CD4-positive, alpha-beta T cell treated with Interleukin-17A for 4 hours (primary cell): ENCODE measurements at regions not wholly inside any gene's neighbourhood (a gene's known extent, or its start where the extent isn't known, plus 50 kb on each side); places are given as distances from the start of the nearest gene placed in this dataset.

Experiments
- DNase-seq: peaks from one replicate; pipeline ENCODE4 v3.0.0-alpha.2; 2020; ENCODE audit warnings: mixed read lengths

DNA sequence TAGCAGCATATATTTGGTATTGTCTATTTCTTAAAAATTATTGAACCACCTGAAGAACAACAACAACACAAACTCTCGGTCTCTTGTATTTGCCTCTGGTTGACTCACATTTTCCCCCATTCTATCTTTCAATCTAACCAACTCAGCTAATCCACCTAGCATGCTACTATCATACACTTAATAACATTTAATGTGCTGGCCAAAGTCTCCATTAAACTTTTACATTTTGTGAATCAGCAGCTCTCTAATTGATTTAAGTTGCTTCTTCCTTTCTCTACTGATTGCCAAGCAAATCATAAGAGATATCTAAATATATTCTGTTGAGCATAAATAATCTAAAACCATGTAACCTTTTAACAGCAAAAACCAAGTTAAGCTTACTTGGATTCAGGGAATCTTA lies 631.7 kb downstream of the IGSF11 start:
- no peak for DNase-seq

DNA sequence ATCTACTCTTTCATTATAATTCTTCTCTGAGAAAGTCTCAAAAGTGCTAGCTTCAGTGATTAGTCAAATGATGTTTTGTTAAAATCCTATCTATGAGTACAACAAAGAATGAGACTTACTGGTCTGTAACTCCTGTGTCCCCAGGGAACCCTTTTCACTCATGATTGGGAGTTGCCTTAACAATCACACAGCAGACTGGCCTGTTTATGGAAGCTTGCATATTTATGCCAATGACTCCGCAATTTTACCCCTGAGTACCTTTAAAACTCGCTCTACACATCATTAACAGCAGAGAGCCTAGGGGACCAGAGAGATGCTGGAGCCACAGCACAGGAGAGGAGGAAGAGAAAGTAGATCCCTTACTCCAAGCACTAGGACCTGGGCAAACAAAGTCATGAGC lies 628.1 kb downstream of the IGSF11 start:
- DNase-seq, result no peak

DNA sequence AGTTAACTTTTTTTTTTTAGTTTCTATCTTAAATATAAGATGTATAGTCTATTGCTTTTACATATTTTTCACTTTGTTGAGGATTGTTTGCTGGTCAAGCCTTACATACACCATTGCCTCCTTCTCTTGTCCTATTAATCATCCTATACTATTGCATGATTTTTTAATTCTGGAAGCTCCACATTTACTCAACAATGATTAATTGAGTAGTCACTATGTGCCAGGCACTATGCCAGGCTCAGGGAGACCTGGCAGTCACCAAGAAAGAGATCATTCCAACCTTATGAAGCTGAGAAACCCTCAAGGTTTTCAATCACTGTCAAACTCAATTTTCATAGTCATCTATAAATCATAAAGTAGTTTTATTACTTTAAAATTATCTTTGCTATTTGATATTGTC lies 626.2 kb downstream of the IGSF11 start:
- no peak for DNase-seq

DNA sequence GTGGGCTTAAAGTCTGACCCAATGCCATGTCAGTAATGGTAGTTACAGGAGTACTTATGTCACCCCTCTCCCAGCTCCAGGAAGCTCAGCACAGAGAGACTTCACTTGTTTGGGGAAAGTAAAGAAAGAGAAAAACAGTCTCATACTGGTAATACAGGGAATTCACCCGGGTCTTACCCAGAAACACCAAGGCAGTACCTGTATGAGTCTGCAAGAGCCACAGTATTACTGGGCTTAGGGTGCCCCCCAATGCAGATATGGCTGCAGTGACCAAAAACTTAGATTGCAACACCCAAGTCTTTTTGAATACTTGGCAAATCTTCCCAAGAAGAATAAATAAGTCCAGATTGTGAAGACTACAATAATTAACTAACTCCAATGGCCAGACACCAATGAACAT lies 622.1 kb downstream of the IGSF11 start:
- no peak for DNase-seq

DNA sequence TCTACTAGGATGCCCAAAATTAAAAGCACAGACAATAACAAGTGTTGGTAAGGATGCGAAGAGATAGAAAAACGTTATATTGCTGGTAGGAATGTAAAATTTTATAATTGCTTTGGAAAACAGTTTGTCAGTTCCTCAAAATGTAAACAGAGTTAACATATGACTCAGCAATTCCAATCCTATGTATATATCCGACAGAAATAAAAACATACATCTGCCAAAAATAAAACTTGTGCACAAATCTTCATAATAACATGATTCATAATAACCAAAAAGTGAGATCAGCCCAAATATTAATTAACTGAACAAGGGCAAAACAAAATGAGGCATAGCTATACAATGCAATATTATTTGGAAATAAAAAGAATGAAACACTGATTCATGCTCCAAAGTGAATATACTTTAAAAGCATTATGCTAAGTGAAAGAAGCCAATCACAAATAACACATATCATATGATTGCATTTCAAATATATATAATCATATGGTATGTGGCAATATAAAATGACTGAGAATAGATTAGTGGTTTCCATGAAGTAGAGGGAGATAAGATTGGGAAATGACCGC lies 609.3 kb downstream of the IGSF11 start:
- no peak for DNase-seq

DNA sequence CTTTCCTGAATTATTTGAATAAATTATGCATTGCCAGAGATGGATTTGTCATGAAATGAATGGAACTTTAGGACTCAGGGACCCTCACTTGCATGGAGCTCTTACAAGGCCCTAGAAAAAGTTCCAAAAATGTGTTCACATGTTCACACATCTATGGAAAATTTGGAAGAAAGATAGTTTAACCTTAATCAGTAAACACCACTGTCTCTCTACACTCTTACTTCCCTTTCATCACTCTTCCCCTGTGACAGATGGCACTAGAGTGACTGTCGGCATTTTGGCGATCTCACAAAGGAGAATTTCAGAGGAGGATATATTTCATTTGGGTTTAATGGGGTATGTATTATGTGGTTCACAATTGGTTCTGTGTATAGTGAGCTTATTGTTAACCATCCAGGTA lies 600.8 kb downstream of the IGSF11 start:
- no peak for DNase-seq

DNA sequence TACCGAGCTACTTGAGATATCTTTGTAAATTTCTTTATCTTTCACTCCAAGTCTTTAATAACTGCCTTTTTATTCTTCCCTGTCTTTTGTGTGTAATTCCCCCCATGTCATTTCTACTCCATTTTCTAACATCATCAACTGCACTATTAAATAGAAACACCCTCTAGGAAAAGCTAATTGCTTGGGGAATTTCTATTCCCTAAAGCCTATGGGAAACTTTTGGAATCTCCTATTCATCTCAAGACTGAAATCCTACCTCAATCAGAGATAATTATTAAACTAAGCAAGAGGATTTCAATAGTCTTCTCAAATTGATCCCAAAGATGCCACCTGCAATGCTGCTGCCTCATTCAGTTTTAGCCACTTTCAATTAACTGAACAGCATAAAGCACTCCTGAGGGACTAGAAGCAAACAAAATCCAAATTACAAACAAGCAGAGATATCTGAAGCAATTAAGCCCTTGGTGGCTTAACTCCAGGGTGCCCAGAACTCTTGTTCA lies 598.7 kb downstream of the IGSF11 start:
- DNase-seq, result no peak

DNA sequence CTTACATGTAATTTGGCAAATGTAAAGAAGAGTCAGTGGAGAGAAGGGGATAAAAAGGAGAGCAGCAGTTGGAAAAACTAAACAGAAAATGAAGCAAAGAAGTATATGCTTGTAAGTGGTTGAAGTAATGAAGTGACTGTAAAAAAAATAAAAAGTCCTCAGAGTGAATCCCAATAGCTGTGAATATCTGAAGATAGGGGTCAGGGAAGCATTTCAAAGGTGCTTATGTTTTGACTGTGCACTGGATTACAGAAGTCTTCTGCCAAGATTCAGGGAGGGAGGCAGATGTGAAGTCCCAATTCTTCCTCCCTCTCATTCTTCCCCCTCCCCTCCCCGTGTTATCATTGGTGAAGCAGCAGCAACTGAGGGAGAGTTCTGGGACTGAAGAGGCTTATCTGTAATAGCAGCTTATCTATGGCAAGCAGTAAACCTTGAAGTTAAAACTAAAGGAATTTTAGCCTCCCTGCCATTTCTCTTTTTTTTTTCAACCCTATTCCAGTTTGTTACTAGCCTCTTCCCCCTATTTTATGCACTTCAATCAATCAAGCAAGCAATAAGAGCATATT lies 597.9 kb downstream of the IGSF11 start:
- no peak for DNase-seq

DNA sequence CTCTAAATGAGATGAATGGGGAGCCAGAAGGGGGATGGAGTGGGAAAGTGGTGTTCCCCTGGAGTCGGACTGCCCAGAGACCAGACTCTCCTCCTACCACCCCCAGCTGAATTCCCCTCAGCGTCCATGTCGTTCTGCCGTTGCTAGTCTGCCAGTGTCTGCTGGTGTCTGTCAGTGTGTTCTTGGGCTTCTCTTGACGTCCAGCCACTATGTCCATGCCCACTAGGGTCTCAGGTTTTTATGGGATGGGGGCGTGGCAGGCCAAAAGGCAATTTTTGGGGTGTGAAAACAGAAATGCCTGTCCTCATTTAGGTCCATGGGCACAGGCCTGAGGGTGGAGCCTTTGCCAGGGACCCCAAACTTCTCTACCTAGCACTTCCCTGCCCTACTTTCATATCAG lies 589.6 kb downstream of the IGSF11 start:
- no peak for DNase-seq

DNA sequence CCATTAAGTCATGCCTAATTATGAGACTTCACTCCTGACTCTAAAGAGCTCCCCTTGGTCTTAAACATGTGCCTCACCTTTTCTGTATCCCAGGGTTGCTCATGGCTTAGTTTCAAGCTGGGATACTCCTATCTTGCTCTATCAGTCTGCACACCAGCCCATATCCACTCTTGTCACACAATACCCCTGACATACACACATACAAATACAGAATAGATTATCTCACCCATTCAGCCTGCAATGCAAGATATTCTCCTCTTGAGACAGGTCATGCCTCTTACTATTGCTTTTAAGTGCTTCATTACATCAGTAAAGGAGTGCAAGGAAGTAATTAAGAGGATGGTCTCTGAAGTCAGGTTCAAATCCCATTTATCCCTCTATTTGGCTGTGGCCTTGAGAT lies 587.3 kb downstream of the IGSF11 start:
- no peak for DNase-seq

DNA sequence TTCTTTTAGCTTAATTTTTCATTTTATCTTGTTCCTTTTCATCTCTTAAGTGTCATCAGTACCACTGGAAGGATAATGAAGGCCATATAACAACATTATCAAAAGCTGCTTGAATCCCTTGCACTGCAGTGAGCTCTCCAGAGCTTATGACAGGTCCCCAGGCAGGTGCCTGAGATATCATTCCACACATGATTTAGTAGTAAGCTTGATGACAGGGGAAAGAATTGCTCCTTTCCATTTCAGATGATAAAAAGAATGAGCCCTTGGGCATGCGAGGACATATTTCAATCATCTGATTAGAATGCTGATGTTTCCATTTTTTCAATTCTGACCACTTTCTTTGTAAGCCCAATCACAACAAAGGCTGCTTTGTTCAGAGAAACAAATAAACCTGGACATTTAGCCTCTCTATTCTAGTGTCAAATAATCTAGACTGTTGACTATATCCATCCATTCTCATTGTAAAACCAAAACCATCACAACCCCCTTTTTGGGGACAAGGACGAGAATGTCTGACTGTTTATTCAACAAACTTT lies 567.8 kb downstream of the IGSF11 start:
- no peak for DNase-seq

DNA sequence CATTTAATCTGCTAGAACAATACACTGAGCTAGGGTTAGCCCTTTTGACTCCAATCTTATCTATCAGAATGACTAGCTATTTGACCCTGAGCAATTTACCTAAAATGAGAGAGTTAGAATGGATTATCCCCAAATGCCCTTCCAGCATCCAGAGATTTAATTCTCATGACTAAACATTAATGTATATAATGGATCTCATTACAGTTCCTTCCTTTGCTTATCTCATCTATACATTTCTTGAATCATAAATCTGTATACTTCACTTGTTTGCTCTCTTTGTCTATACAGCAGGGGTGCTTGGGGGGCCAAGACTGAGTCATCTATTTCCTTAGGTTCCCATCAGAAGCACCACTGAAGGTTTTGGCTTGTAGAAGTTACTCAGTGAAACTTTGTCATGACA lies 565.8 kb downstream of the IGSF11 start:
- DNase-seq, result no peak

DNA sequence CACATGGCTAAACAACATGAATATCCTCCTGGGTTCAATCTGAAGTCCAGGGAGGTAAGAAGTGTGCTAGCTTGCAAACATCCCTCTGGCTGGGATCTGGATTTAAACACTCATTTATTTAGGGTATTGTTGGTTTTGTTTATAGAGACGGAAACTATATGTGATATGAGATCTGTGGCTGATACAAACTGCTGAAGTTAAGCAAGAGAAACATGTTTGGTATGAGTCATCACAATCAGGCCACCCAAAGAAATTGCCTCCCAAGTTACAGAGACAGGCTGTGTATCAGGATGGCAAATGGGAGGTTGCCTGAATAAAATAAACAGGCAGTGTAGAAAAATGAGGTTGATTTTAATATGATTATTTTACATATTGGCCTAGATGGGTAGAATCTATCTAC lies 562.1 kb downstream of the IGSF11 start:
- no peak for DNase-seq

DNA sequence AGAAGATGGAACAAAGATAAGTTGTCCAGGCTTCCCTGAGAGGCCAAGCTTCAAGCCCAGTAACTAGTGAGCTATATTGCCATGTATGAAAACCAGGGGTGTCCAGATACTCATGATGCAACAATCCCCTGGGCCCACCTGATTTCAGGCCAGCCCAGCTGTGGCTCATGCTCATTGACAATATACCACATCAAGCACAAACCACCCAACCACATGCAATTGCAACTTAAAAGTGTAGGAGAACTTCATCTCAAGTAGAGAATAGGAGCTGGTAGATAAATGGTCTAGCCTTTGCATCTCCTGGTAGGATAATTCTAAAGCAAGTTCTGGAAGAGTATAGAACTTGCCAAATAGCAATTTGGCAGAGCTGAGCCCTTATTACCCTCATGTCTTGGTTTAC lies 561.3 kb downstream of the IGSF11 start:
- DNase-seq, result no peak

DNA sequence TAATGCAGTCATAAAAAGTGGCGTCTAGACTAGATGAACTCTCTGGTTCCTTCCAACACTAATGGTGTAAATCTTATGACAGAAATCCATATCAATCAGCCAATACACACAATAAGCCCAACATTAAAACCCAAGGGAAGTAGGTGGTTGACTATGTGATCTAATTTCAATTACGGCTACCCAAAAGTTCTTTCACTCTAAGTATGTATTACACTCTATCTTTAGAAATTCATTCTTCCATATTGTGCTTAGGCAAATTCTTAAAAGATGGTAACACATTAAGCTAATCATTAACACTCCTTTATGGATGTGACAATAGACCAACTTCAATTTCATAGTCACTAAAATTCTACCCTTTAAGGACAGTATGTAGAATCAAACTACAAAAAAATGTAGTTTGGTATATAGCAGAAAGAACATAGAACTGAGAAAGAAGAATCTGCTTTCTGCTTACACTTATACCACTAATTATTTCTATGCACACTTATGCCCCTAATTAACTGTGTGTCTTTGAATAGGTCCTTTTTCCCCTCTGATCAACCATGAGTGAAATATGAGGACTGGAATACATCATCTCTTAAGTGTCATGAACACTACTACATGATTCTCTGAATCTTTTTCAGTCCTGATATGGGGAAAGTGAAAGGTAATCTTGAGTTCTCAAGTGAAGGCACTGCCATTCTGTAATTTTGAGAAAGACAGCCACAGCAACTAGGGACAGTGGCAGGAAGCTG lies 557.6 kb downstream of the IGSF11 start:
- DNase-seq, result no peak

DNA sequence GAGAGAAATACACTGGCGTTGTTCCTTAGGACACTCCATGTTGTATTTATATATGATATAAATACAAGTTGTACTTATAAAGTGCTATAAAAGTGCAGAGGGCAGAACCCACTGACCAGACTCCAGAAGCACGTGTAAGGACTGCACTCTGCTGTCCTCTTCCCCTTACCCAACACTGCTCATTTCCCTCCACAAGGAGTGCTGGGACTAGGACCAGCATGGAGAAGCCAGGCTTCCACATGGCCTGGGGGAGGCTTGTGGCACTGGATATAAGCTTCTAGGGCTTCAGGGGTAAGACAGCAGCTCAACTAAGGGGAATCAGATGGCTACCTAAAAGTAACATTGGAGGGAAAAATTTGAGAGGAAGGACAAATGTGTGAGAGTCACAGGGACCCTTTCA lies 556.9 kb downstream of the IGSF11 start:
- no peak for DNase-seq

DNA sequence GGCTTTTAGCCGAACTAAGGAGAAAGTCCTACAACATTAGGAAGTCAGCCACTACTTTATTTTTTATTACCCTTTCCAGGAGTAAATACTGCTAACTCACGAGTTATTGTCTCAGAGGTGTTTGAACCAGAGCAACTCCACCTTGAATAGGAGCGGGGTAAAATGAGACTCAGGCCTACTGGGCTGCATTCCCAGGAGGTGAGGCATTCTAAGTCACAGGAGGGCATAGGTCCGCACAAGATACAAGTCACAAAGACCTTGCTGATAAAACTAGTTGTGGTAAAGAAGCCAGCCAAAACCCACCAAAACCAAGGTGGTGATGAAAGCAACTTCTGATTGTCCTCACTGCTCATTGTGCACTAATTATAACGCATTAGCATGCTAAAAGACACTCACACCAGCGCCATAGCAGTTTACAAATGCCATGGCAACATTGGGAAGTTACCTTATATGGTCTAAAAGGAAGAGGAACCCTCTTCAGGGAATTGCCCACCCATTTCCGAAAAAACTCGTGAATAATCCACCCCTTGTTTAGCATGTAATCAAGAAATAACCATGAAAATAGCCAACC lies 555.9 kb downstream of the IGSF11 start:
- no peak for DNase-seq

DNA sequence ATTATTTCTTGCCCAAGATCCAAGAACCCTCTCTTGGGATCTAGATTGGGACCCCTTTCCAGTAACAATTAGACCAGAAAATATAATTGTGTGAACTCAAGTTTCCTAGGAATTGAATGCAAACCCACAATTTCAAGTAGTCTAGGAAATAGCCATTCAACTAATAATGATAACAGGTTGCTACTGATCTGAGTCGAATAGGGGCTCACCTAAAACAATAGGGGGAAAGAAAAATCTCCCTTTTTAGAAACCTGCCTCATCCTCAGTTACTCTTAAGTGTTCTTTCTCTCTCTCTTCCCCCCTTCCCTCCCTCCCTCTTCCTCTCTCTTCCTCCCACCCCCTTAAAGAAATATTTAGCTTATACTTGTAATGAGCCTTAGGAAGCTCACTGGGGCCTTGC lies 555.3 kb downstream of the IGSF11 start:
- DNase-seq, result no peak

DNA sequence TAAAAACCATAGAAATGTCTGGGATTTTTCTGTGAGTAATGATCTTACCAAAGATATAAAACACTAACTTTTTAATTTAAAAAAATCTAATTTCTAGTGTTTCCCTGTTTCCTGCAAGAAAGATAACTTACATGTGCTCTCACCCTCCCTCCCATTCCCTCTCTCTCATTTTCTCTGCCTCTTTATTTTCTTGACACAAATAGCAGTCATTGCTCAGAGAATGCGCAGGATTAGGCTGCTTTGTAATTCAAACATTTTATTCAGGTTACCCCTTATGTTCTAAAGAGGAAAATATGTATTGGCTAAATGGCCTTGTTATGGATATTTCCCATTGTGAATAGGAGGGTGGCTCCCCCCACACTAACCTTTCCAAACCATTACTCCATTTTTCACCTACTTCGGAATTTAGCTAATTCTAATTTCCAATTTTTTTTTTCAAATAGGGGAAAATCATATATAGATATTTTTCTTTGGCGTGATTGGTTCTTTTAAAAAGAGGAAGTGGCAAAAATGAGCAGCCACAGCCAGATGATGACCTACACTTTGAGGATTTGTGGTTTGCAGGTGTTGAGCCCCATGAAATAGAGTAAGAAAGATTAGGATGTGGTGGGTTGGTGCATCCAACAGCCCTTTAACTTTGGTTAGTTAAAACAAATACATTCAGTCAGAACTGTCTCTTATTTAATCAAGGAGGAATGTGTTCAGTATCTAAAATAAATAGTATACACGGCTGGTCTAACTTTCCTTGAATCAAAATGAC lies 554.4 kb downstream of the IGSF11 start:
- no peak for DNase-seq

DNA sequence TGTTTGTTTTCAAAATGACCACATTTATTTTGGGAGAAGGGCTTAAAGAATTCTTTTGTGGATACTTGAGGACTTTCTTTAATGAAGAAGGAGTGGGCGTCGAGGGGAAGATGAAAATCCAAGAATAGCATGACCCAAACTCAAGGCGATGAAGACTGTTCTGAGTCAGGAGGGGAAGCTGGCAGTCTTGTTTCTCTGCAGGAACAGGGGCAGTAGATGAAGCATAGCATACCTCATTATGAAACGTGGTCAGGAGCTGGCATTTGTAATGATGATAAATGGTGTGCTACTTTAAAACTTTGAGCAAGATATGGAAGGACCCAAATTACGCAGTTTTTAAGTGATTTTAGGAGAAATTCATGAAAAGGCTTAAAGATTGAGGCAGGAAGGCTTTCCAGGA lies 549.0 kb downstream of the IGSF11 start:
- DNase-seq, result no peak

DNA sequence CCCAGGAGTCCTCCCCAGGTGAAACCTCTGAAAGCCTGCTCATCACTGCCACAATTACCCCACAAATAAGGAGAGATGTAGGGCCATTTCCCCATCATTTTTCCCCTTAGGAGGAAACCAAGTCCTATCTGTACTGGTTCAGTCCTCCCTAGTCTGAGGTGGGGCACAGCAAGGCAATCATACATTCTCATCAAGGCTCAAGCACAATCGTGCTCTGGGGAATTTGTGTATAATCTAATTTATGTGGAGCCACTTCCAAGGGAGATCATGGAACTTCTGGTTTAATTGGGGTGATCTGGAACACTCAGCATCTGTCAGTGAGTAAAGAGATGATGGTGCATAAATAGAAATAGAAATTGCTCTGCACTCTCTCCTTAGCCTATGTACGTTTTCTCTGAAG lies 546.9 kb downstream of the IGSF11 start:
- no peak for DNase-seq

DNA sequence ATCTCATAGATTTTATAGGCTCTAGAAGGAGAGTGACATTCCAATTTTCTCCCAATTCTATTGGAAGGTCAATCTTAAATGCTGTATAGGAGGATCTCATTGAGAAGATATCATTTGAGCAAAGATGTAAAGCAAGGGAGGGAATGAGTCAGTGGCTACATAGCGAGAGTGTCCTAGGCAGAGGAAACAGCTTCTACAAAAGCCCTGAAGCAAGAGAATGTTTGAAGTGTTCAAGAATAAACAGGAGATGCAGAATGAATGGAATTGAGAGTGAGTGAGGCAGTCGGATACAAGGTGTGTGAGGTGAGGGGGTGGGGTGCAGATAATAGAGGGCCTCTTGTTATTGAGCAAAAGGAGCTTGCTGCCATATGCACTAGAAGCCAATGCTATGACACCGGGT lies 545.9 kb downstream of the IGSF11 start:
- no peak for DNase-seq

DNA sequence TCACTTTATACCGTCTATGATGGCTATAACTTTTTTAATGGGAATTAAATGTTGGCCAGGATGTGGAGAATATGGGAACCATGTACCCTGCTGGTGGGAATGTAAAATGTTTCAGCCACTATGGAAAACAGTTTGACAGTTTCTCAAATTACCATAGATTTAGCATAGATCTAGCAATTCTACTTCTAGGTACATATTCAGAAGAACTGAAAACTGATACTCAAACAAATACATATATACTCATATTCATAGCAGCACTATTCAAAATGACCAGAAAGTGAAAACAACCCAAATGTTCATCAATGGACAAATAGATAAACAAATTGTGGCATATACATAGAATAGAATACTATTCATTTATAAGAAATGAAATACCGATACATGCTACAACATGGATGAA lies 539.4 kb downstream of the IGSF11 start:
- DNase-seq, result no peak
